Natural killer cell treated with Interleukin-12 subunit alpha and Interleukin-12 subunit beta and Interleukin-15 and Interleukin-18, amount 100 ng/mL, for 72 hours (primary cell): ENCODE measurements at regions not wholly inside any gene's neighbourhood (a gene's known extent, or its start where the extent isn't known, plus 50 kb on each side); places are given as distances from the start of the nearest gene placed in this dataset.

ENCODE experiments used
- ATAC-seq, 2 donors: fragments of 150-1000 bp; cut with Tn5 transposase in 1 of 2; sonication (Bioruptor Pico), chemical (Tn5 transposase) in 1 of 2; 2 replicates each; pipeline ENCODE4 v1.10.0; 2021
- DNase-seq: peaks from one replicate; pipeline ENCODE4 v3.0.0; 2022; ENCODE audit warnings: low spot score
- H3K27ac Mint-ChIP-seq, 2 donors: 1 replicate in 1 of 2; 2 replicates in 1 of 2; pipeline ENCODE4 v1.8.0; 2022; ENCODE audit warnings: mixed read lengths in 2 of 2, mild to moderate bottlenecking in 1 of 2, moderate library complexity in 1 of 2
- H3K27me3 Mint-ChIP-seq, 2 donors: 1 replicate in 1 of 2; 2 replicates in 1 of 2; pipeline ENCODE4 v1.8.0; 2022; ENCODE audit warnings: mixed read lengths in 2 of 2
- H3K36me3 Mint-ChIP-seq: one replicate; pipeline ENCODE4 v1.8.0; 2022; ENCODE audit warnings: mixed read lengths
- H3K4me1 Mint-ChIP-seq, 2 donors: 1 replicate in 1 of 2; 2 replicates in 1 of 2; pipeline ENCODE4 v1.8.0; 2022; ENCODE audit warnings: low read depth in 2 of 2, mixed read lengths in 2 of 2, mild to moderate bottlenecking in 1 of 2
- H3K4me3 Mint-ChIP-seq: one replicate; pipeline ENCODE4 v1.8.0; 2022; ENCODE audit warnings: mixed read lengths
- H3K9me3 Mint-ChIP-seq: 2 replicates; pipeline ENCODE4 v1.8.0; 2022; ENCODE audit warnings: mixed read lengths

DNA sequence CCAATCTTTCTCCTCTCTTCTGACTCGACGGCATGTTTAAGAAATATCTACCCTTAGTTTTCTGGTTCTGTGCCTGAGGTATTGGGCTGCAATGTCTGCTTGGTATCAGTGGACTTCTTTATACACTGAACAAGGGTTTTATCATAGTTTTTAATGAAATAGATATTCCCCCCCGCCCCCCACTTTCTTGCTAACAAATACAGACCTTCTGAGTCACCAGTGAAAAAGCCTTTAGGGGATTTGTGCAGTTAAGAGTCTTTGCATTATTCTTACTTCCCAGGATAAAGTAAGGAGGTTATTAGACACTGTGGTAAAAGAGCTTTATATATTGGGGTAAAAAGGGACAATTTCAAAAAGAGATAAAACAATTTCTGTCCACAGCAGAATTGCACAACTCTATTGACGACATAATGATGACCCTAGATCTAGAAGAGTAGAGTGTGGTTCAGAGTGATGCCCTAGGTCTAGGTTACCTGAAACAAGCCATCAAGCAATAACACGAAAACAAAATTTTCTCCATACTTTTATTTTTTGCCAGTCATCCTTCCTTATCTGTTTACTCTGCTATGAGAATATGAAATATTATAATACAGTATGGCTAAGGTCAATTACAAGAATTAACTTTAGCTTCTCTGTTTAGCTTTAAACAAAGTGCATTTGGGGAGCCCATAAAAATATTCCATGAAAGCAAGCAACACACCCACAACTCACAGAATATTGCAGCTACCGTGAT is 110.7 kb downstream of the PLK2 start:
- Mint-ChIP-seq H3K4me1 (no peaks in the 10 kb centered on the region), H3K4me3 (no peak overlapping the region), H3K36me3 (no peaks in the 10 kb centered on the region), H3K27me3 (no peaks in the 10 kb centered on the region), H3K27ac (no peak overlapping the region), H3K9me3 (no peaks in the 10 kb centered on the region)
- ATAC-seq = no peak
- DNase-seq = no peak

DNA sequence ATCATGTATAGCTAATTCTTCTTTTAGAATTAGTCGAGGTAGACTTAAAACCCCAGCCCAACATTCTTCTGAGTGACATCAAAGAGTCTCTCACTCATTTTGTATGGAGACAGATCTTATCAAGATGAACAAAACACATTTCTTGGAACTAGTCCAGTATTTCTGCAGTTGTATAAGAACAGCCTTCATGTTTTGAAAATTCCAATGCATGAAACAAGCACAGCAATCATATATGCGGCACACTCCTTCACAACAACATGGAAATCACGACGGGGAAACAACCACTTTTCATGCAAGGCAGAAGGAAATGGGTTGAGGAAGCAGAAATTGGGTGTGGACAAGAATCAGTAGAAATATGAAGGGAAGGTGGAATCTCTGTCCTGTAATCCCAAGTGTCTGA is 113.8 kb downstream of the PLK2 start:
- ATAC-seq (no peak), DNase-seq (no peak)
- no peaks in the 10 kb centered on the region for H3K9me3 Mint-ChIP-seq
- no peak overlapping the region for H3K27ac Mint-ChIP-seq
- no peak overlapping the region for H3K4me3 Mint-ChIP-seq
- H3K4me1 Mint-ChIP-seq = no peaks in the 10 kb centered on the region
- H3K27me3 Mint-ChIP-seq = no peaks in the 10 kb centered on the region
- H3K36me3 Mint-ChIP-seq = no peaks in the 10 kb centered on the region

DNA sequence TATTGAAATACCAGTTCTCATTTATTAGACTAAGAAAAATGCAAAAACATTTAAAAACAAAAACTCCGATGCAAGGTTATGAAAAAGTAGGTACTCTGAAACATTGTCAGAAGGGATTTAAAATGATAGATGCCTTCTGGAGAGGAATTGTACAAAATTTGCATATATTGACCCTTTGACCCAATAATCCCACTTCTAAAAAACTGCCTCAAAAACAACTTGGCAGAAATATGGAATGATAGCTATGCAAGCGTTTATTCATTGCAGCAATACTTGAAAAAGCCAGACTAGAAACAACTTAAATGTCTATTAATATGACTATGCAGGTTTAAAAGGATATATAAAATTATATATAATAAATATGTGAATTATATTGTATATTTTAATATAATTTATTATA is 118.4 kb downstream of the PLK2 start:
- ATAC-seq = no peak
- H3K4me1 Mint-ChIP-seq = no peaks in the 10 kb centered on the region
- no peak for DNase-seq
- H3K4me3 Mint-ChIP-seq = no peak overlapping the region
- H3K27ac Mint-ChIP-seq = no peak overlapping the region
- H3K9me3 Mint-ChIP-seq = peaks cover 3% of the 10 kb centered on the region
- H3K27me3 Mint-ChIP-seq = peaks cover 2 to 14% of the 10 kb centered on the region in 2 donors
- no peaks in the 10 kb centered on the region for H3K36me3 Mint-ChIP-seq

DNA sequence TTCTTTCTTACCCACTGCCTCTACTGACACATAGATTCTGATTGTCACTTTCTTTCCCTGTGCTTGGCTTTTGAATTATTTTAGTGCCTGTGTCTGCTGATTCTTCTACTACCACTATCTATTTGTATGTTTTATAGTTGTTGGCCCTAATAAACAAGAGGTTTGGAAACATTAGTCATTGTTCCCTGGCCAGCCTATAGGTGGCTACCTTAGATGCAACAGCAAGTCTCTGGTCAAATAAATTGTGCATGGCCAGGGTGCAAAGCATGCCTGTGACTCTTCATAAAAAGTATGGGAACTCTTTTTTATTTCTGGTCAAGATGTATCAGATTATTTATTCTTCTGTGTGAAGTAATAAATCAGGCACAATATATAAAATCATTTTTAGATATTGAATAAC is 124.4 kb downstream of the PLK2 start:
- no peak overlapping the region for H3K27ac Mint-ChIP-seq

DNA sequence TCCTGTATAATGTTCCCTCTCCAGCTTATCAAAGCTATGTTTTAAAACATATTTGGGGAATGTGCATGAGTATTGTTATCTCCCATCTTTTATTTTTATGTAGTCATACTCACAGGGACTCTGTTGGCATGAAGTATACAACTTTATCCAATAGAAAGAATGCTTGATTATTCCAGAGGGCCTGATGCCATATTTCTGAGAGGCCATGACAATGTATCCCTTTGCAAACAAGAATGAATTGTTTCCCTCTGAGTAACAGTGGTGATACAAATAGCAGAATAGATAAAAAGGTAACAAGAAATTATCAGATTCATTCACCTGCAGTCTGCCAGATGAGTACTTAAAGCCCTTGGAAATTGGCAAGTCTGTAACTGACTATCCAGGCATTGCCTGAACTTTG is 125.9 kb downstream of the PLK2 start:
- DNase-seq (no peak), ATAC-seq (no peak)
- Mint-ChIP-seq H3K9me3 (peaks cover 6% of the 10 kb centered on the region), H3K27me3 (no peaks in the 10 kb centered on the region), H3K4me1 (no peaks in the 10 kb centered on the region), H3K27ac (no peak overlapping the region), H3K4me3 (no peak overlapping the region), H3K36me3 (no peaks in the 10 kb centered on the region)

More for the DNA sequence above, 124.4 kb downstream of the PLK2 start:
- Mint-ChIP-seq H3K4me1 (no peaks in the 10 kb centered on the region), H3K9me3 (peaks cover 6% of the 10 kb centered on the region), H3K27me3 (peaks cover 0 to 9% of the 10 kb centered on the region in 2 donors), H3K36me3 (no peaks in the 10 kb centered on the region), H3K4me3 (no peak overlapping the region)
- ATAC-seq (no peak), DNase-seq (no peak)

DNA sequence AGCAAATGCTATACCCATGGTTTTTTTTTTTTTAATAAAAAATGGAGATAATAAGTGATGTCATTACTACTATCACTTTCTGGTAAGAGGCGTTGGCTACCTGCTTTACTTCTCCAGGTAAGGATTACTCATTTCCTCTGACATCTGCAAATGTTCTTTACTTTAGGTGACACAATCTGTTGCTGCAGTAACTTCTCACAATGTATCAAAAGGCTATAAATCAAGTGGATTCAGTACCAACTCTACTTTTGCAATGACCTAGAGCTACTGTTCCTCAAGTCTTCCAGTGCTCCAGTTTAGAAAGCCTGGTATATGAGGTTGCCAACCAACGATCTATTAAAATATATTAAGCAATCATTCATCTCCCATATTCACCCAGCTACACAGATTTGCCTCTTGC is 129.1 kb downstream of the PLK2 start:
- ATAC-seq = no peak
- H3K4me3 Mint-ChIP-seq = no peak overlapping the region
- DNase-seq = no peak
- peaks cover 6% of the 10 kb centered on the region for H3K9me3 Mint-ChIP-seq
- no peaks in the 10 kb centered on the region for H3K36me3 Mint-ChIP-seq
- H3K27ac Mint-ChIP-seq = no peak overlapping the region
- H3K4me1 Mint-ChIP-seq = no peaks in the 10 kb centered on the region
- H3K27me3 Mint-ChIP-seq = no peaks in the 10 kb centered on the region

DNA sequence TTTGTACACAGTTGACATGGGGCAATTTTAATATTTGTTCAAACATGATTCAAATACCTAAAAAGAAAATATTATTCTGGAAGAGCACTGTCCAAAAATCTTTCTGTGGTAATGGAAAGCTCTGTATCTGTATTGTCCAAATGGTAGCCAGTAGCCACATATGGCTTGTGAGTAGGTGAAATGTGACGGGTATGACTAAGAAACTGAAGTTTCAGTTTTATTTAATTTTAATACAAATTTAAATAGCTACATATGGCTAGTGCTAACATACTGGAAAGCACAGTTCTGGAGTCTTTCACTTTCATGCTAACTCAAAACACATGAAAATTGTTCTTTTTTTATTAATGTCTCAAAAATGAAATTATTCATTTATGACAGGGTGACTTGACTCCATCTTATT is 132.6 kb downstream of the PLK2 start:
- H3K9me3 Mint-ChIP-seq = no peaks in the 10 kb centered on the region
- ATAC-seq (no peak), DNase-seq (no peak)
- H3K27ac Mint-ChIP-seq = no peak overlapping the region
- H3K36me3 Mint-ChIP-seq = no peaks in the 10 kb centered on the region
- no peak overlapping the region for H3K4me3 Mint-ChIP-seq
- no peaks in the 10 kb centered on the region for H3K27me3 Mint-ChIP-seq
- H3K4me1 Mint-ChIP-seq = no peaks in the 10 kb centered on the region

DNA sequence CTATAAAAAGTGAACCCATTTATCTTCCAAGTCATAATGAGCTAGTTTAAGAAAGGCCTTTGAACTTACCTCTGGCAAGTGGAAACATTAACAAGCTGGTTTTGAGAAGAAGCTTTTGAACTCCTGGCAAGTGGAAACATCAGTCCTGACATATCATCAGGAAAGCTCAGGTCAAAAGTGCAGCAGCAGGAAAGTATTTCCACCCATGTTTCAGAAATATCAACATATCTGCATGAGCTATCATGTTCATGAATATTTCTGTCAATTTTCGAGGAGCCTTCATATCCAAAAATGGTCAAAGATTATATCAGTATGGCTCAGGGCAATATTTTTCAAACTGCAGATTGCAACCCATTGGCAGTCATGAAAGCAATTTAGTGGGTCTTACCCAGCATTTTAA is 133.9 kb downstream of the PLK2 start:
- no peaks in the 10 kb centered on the region for H3K4me1 Mint-ChIP-seq
- DNase-seq (no peak), ATAC-seq (no peak)
- H3K4me3 Mint-ChIP-seq = no peak overlapping the region
- no peaks in the 10 kb centered on the region for H3K27me3 Mint-ChIP-seq
- H3K36me3 Mint-ChIP-seq = no peaks in the 10 kb centered on the region
- no peak overlapping the region for H3K27ac Mint-ChIP-seq
- no peaks in the 10 kb centered on the region for H3K9me3 Mint-ChIP-seq

DNA sequence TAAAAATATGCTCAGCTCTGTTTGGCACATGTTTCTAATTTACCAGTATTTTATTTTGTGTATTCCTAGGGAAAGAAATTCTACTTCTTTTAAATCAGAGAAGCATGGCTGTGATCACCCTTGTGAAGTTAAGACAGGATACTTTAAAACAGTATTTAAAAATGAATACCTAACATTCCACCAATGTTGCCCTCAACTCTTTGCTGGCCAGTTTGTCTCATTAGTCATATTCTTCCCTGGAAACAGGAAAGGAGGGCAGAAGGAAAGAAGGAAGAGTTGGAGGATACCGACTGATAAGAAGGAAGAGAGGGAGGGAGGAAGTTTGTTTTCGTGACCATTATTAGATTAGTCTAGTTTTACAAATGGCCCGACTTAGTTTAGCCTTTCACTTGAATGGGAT is 137.4 kb downstream of the PLK2 start:
- H3K4me3 Mint-ChIP-seq = no peak overlapping the region
- H3K9me3 Mint-ChIP-seq = no peaks in the 10 kb centered on the region
- DNase-seq (no peak), ATAC-seq (no peak)
- no peaks in the 10 kb centered on the region for H3K36me3 Mint-ChIP-seq
- no peaks in the 10 kb centered on the region for H3K27me3 Mint-ChIP-seq
- no peaks in the 10 kb centered on the region for H3K4me1 Mint-ChIP-seq
- no peak overlapping the region for H3K27ac Mint-ChIP-seq

DNA sequence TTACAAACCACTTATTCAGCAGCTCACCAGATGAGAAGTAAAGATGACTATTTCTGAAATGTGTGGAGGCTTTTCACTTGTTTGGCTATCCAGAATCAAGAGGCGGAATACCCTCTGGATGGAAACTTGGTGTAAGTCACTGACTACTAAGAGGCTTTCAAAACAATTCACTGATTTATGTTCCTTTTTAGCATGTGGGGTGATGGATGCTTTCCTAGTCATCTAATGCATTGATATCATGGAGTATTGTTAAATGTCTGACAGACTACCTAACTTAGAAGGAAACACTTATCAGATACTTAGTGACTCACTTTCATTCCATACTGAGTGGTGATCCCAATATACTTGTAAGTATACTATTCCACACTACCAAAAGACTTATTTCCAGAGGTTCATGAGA is 141.4 kb downstream of the PLK2 start:
- Mint-ChIP-seq H3K27me3 (no peaks in the 10 kb centered on the region), H3K27ac (no peak overlapping the region), H3K4me1 (no peaks in the 10 kb centered on the region), H3K9me3 (peaks cover 3% of the 10 kb centered on the region), H3K36me3 (no peaks in the 10 kb centered on the region), H3K4me3 (no peak overlapping the region)
- ATAC-seq (no peak), DNase-seq (no peak)

DNA sequence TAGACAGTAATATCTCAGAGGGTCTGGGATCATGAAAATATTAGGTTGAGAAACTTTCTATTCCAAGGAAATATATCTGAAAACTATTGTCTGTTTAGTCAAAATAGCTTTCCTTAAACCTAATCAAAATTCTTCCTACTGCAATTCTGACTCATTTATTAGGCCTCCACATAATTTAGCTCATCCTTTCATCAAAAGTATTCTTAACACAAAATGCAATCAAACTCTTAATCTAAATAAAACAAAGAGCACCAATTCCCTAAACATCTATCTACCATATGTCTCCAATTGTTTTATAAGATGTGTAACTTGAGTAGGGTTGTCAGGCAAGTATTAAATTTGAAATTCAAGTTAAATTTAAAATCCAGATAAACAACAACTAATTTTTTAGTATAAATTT is 142.1 kb downstream of the PLK2 start:
- no peak overlapping the region for H3K27ac Mint-ChIP-seq
- no peaks in the 10 kb centered on the region for H3K4me1 Mint-ChIP-seq
- no peak overlapping the region for H3K4me3 Mint-ChIP-seq
- no peaks in the 10 kb centered on the region for H3K36me3 Mint-ChIP-seq
- DNase-seq = no peak
- no peaks in the 10 kb centered on the region for H3K27me3 Mint-ChIP-seq
- peaks cover 3% of the 10 kb centered on the region for H3K9me3 Mint-ChIP-seq
- ATAC-seq = no peak

DNA sequence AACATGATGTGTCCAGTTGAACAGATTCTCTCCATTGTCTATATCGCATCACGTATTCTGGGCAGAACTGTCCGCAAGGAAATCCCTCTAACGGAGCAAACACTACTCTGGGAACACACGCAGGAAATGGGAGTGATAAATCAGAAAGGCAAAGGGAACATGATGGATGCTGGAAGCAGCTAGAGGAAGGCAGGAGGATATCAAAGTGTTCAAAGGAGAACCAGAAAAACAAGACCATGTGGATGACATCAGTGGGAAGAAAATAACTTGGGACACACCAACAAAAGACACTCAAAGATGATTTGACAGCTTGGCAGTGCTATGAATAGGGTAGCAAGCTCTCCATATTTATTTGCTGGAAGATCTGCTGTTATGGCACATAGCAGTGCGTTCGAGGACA is 142.9 kb downstream of the PLK2 start:
- no peaks in the 10 kb centered on the region for H3K4me1 Mint-ChIP-seq
- no peaks in the 10 kb centered on the region for H3K27me3 Mint-ChIP-seq
- H3K36me3 Mint-ChIP-seq = no peaks in the 10 kb centered on the region
- no peak overlapping the region for H3K27ac Mint-ChIP-seq
- no peak for DNase-seq
- ATAC-seq = no peak
- H3K9me3 Mint-ChIP-seq = peaks cover 3% of the 10 kb centered on the region
- H3K4me3 Mint-ChIP-seq = no peak overlapping the region

DNA sequence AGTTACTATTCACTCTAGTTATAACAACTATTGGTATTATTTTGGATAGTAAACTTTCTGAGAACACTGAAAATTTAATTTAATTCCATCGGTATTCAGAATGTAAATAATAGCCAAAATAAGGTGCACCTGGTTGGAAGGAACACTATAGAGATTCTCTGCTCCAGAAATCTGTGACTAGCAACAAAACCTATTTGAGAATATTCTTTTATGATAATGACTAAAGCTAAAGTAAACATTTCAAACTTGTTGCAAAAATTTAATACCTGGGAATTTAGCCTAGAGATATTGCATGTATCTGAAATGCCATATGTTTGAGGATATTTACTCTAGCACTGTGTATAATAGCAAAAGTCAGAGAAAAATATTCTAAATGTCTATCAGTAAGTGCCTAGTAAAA is 144.1 kb downstream of the PLK2 start:
- Mint-ChIP-seq H3K36me3 (no peaks in the 10 kb centered on the region), H3K27ac (no peak overlapping the region), H3K27me3 (no peaks in the 10 kb centered on the region), H3K4me3 (no peak overlapping the region), H3K4me1 (no peaks in the 10 kb centered on the region), H3K9me3 (peaks cover 3% of the 10 kb centered on the region)
- ATAC-seq = no peak
- DNase-seq = no peak

DNA sequence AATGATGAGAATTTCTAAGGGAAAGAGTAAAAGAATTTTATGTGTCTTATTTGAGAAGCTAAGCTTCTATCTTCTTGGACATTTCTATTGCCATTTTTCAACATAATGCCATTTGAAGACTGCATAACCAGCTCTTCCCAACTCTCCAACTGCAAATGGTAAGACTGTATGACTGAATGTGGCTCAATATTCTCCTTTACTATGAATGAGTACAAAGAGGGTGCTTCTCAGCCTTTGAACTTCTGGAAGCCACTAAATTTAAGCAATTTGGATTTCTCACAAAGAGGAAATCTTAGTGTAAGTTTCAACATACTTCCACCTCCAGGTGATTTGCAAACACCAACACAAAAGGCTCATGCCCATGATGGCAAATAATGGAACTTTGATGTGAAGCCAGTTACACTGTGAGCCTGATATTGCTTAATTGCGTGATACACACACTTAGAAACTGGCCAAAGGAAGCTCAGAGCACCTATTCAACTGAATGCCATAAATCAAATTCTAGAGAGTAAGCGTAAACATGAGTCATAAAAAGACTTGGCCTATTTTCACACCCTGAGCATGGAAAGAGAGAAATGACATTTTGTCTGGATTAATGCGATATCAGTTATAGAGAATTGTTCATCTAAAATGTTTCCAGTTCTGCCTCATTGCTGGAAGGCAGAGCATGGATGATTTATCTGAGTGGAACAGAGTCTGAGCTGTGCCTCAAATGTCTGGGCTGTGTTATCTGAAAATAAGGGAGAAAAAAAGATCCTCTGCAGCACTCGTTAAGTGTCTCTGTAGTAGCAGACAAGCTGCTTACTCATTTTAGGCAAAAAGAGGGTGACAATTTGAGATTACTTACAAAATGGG is 145.3 kb downstream of the PLK2 start:
- H3K4me1 Mint-ChIP-seq = no peaks in the 10 kb centered on the region
- no peak overlapping the region for H3K4me3 Mint-ChIP-seq
- H3K27ac Mint-ChIP-seq = no peak overlapping the region
- H3K9me3 Mint-ChIP-seq = peaks cover 3% of the 10 kb centered on the region
- no peak for DNase-seq
- ATAC-seq = peak in 1 of 2 donors; percentile 43
- H3K27me3 Mint-ChIP-seq = no peaks in the 10 kb centered on the region
- H3K36me3 Mint-ChIP-seq = no peaks in the 10 kb centered on the region
